B cell (primary cell): ENCODE measurements at regions not wholly inside any gene's neighbourhood (a gene's known extent, or its start where the extent isn't known, plus 50 kb on each side); places are given as distances from the start of the nearest gene placed in this dataset.

Experiments used
- ATAC-seq: fragments of 200-7000 bp; cut with Tn5 transposase; one replicate; pipeline ENCODE4 v1.10.0; 2021; ENCODE audit warnings: low read depth, mild to moderate bottlenecking, moderate number of reproducible peaks, moderate library complexity
- CTCF ChIA-PET: fragments of 350-600 bp; sonication (Branson Sonifier 250); formaldehyde crosslinking; loops from one replicate; lab custom pipeline; 2021; ENCODE audit warnings: antibody characterized with exemption, inconsistent platforms; lab: Charles Lee
- POLR2A ChIA-PET: fragments of 350-600 bp; sonication (Branson Sonifier 250); formaldehyde crosslinking; loops from one replicate; lab custom pipeline; 2021; ENCODE audit warnings: antibody characterized with exemption; lab: Charles Lee
- DNase-seq: peaks from one replicate; pipeline ENCODE4 v3.0.0; 2013
- H2AFZ ChIP-seq: 2 replicates; pipeline ENCODE4 v1.6.1; 2012; ENCODE audit warnings: mild to moderate bottlenecking, low read depth, low read length; ENCODE audit not compliant: insufficient read depth, poor library complexity, severe bottlenecking
- H3K27ac ChIP-seq, 2 donors: 1 replicate in 1 of 2; 2 replicates in 1 of 2; pipeline ENCODE4 v1.5.1; 2012 to 2013; ENCODE audit warnings: low read length in 2 of 2, mild to moderate bottlenecking in 2 of 2, moderate library complexity in 1 of 2
- H3K27me3 ChIP-seq, 4 experiments: fragments of 200-600 bp in 1 of 4; sonication (generic) in 1 of 4; replicated peaks in 1 of 4; 1 replicate in 2 of 4; 2 replicates in 2 of 4; pipeline versions ENCODE4 v1.6.1 to v1.7.0; 2013 to 2016; ENCODE audit warnings: low read length in 3 of 4, mild to moderate bottlenecking in 2 of 4, mixed read lengths in 1 of 4, moderate library complexity in 1 of 4; ENCODE audit not compliant: insufficient read depth in 4 of 4, control insufficient read depth in 3 of 4; ENCODE audit errors: control extremely low read depth in 1 of 4
- H3K36me3 ChIP-seq, 2 experiments: replicated peaks in 1 of 2; 1 replicate in 1 of 2; 2 replicates in 1 of 2; pipeline versions ENCODE4 v1.6.1 to v1.7.1; 2013; ENCODE audit warnings: low read length in 1 of 2; ENCODE audit not compliant: insufficient read depth in 2 of 2, control insufficient read depth in 1 of 2; ENCODE audit errors: control extremely low read depth in 1 of 2, extremely low read depth in 1 of 2
- H3K4me1 ChIP-seq, 2 donors: fragments of 200-600 bp in 1 of 2; sonication (generic) in 1 of 2; 1 replicate in 1 of 2; 2 replicates in 1 of 2; pipeline versions ENCODE4 v1.5.1 to v1.6.1; 2013 to 2017; ENCODE audit warnings: low read length in 2 of 2; ENCODE audit not compliant: control insufficient read depth in 2 of 2, insufficient read depth in 2 of 2
- H3K4me2 ChIP-seq: replicated peaks from 2 replicates; pipeline ENCODE3; 2012; ENCODE audit warnings: mild to moderate bottlenecking, low read depth, low read length; ENCODE audit not compliant: poor library complexity, severe bottlenecking
- H3K4me3 ChIP-seq, 5 experiments: fragments of 200-600 bp in 1 of 5; sonication (generic) in 1 of 5; 1 replicate in 3 of 5; 2 replicates in 2 of 5; pipeline versions ENCODE4 v1.5.1 to v1.7.0; 2011 to 2016; ENCODE audit warnings: low read length in 4 of 5, mild to moderate bottlenecking in 4 of 5, low read depth in 2 of 5, control low read depth in 1 of 5, moderate library complexity in 1 of 5; ENCODE audit not compliant: insufficient read depth in 1 of 5; ENCODE audit errors: control extremely low read depth in 1 of 5, extremely low read depth in 1 of 5
- H3K79me2 ChIP-seq: fragments of 200-600 bp; sonication (generic); one replicate; pipeline ENCODE4 v1.6.0; 2016; ENCODE audit warnings: low read length; ENCODE audit not compliant: control insufficient read depth, insufficient read depth
- H3K9ac ChIP-seq: fragments of 200-600 bp; sonication (generic); 2 replicates; pipeline ENCODE4 v1.6.1; 2017; ENCODE audit warnings: mild to moderate bottlenecking, low read length, moderate library complexity
- H3K9me3 ChIP-seq, 3 donors: one replicate each; pipeline versions ENCODE4 v1.6.1 to v1.7.1; 2013; ENCODE audit warnings: low read length in 2 of 3; ENCODE audit not compliant: control insufficient read depth in 2 of 3, insufficient read depth in 1 of 3; ENCODE audit errors: control extremely low read depth in 1 of 3
- H4K20me1 ChIP-seq: 2 replicates; pipeline ENCODE4 v1.6.0; 2012; ENCODE audit warnings: mild to moderate bottlenecking, low read length; ENCODE audit not compliant: insufficient read depth, control insufficient read depth, poor library complexity, severe bottlenecking
- H3K27ac Mint-ChIP-seq: one replicate; pipeline ENCODE4 v1.8.0; 2021; ENCODE audit warnings: mixed read lengths
- H3K27me3 Mint-ChIP-seq: one replicate; pipeline ENCODE4 v1.8.0; 2021; ENCODE audit warnings: mixed read lengths
- H3K4me1 Mint-ChIP-seq: one replicate; pipeline ENCODE4 v1.8.0; 2021; ENCODE audit warnings: mixed read lengths
- H3K4me3 Mint-ChIP-seq: one replicate; pipeline ENCODE4 v1.8.0; 2021; ENCODE audit warnings: mixed read lengths
- H3K9me3 Mint-ChIP-seq: one replicate; pipeline ENCODE4 v1.8.0; 2022; ENCODE audit warnings: mixed read lengths; ENCODE audit not compliant: insufficient read depth
- CTCF ChIP-seq: fragments of 200-600 bp; IDR thresholded peaks from one replicate; pipeline ENCODE4 v1.8.0; 2022; ENCODE audit warnings: antibody characterized with exemption, mild to moderate bottlenecking
- EZH2 ChIP-seq: IDR thresholded peaks from 2 replicates; pipeline ENCODE4 v1.6.1; 2012; ENCODE audit warnings: borderline replicate concordance, low read depth, mild to moderate bottlenecking, moderate library complexity, low read length; ENCODE audit not compliant: insufficient read depth, poor library complexity, severe bottlenecking
- WGBS: methylation state at CpG from one replicate; pipeline ENCODE4 v1.1.5; 2013; ENCODE audit warnings: missing lambda C conversion rate; ENCODE audit not compliant: insufficient coverage; 5-methylcytosine and 5-hydroxymethylcytosine counted together
- intact Hi-C: fragments of 100-400 bp; cut with micrococcal nuclease; formaldehyde crosslinking; loops from one replicate; pipeline ENCODE4 v1.10.0; 2022

GRCh38 chr12:105729181-105729771 is 398.8 kb downstream of the C12orf75 start:
- Mint-ChIP-seq H3K4me1 (no peaks in the 10 kb centered on the region), H3K9me3 (no peaks in the 10 kb centered on the region), H3K27ac (no peak overlapping the region), H3K27me3 (no peaks in the 10 kb centered on the region), H3K4me3 (no peak overlapping the region)
- Histone ChIP-seq H3K36me3 (no peaks in the 10 kb centered on the region), H3K27ac (no peak overlapping the region), H3K27me3 (no peaks in the 10 kb centered on the region), H3K4me1 (no peaks in the 10 kb centered on the region), H4K20me1 (no peaks in the 10 kb centered on the region), H3K79me2 (no peaks in the 10 kb centered on the region), H3K4me3 (no peak overlapping the region), H3K4me2 (no peak overlapping the region), H3K9ac (no peak overlapping the region), H2AFZ (no peak overlapping the region), H3K9me3 (no peaks in the 10 kb centered on the region)
- DNase-seq (no peak), ATAC-seq (no peak)
- ChIA-PET CTCF (no interaction called here), POLR2A (no interaction called here)
- WGBS, result 100% methylated on average over 1 of the region's 2 CpGs
- intact Hi-C loops, result no loop called here
- TF ChIP-seq EZH2 (no peak), CTCF (no peak)

DNA sequence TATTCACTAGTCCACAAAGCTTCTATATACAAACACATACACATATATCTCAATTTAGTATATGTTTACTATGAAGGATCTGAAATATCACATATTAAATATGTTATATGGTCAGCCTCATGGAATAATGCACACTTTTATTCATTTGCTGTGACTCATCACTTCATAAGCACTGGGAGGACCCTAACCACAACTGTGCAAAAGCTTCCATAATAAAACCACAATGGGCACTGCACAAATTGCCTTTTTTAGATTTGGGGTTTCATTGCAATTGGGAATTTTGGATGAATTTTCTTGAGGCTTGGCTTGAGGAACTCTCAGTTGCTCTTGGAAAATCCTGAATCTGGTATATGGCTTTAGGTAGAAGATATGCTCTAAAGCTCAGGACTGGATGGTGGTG is 399.4 kb downstream of the C12orf75 start:
- no peak overlapping the region for H3K27ac Mint-ChIP-seq
- H3K9me3 ChIP-seq, result no peaks in the 10 kb centered on the region
- H3K79me2 ChIP-seq, result no peaks in the 10 kb centered on the region
- no peak for TF ChIP-seq CTCF
- TF ChIP-seq EZH2, result no peak
- H2AFZ ChIP-seq, result no peak overlapping the region
- intact Hi-C loops, result no loop called here
- H3K27me3 ChIP-seq, result no peaks in the 10 kb centered on the region
- POLR2A ChIA-PET, result no interaction called here
- no peak overlapping the region for H3K4me3 ChIP-seq
- H3K36me3 ChIP-seq, result no peaks in the 10 kb centered on the region
- H3K4me1 Mint-ChIP-seq, result no peaks in the 10 kb centered on the region
- H3K9me3 Mint-ChIP-seq, result no peaks in the 10 kb centered on the region
- ATAC-seq (no peak), DNase-seq (no peak)
- no peak overlapping the region for H3K27ac ChIP-seq
- H3K4me1 ChIP-seq, result no peaks in the 10 kb centered on the region
- H3K4me3 Mint-ChIP-seq, result no peak overlapping the region
- no peaks in the 10 kb centered on the region for H4K20me1 ChIP-seq
- CTCF ChIA-PET, result interaction anchor here (0.6 kb wide), 1 partner anchor 9 kb away, joined by 3 read pairs; no protein-coding TSS in a partner anchor
- H3K9ac ChIP-seq, result no peak overlapping the region
- no peak overlapping the region for H3K4me2 ChIP-seq
- no peaks in the 10 kb centered on the region for H3K27me3 Mint-ChIP-seq
